Body of pancreas (tissue), 4 donors: ENCODE measurements at regions not wholly inside any gene's neighbourhood (a gene's known extent, or its start where the extent isn't known, plus 50 kb on each side); places are given as distances from the start of the nearest gene placed in this dataset.

Experiments used
- POLR2A ChIP-seq, 3 donors: fragments of 450-650 bp; IDR thresholded peaks; one replicate each; pipeline ENCODE4 v1.6.1; 2016; ENCODE audit warnings: antibody characterized with exemption in 3 of 3, mild to moderate bottlenecking in 2 of 3
- TF ChIP-seq, protein P1 (sequence below), 7 experiments: fragments of 450-650 bp in 4 of 7; fragments of 200-600 bp in 3 of 7; sonication (generic) in 3 of 7; IDR thresholded peaks; one replicate each; pipeline ENCODE4 v1.5.1; 2016 to 2019; ENCODE audit warnings: antibody characterized with exemption in 7 of 7

DNA sequence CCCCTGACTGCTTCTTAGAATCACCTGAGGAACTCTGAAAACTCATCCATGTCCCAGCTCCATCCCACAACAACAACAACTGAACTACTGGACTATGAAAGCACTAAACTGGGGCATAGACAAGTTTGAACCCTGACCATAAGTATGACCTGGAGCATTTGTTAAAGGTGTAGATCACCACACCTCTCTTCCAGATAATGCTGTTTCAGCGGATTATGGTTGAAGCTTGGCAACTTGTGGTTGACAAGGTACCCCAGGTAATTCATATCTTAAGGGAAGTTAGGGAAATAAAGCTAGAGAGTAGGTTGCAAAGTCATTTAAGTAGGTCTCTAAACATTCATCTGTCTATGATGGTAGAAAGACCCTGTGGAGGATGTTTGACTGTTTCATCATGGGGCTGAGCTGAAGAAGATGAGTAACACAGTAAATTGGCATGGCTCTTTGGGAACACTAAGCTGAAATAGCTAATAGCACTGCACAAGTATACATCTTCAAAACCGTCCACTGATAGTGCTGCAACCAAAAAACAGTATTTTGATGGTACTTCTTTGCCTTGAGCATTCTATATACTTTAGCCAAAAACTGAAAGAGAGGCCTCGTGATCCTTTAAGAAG, 80.2 kb downstream of the TMEM174 start:
- TF ChIP-seq, protein P1, sequence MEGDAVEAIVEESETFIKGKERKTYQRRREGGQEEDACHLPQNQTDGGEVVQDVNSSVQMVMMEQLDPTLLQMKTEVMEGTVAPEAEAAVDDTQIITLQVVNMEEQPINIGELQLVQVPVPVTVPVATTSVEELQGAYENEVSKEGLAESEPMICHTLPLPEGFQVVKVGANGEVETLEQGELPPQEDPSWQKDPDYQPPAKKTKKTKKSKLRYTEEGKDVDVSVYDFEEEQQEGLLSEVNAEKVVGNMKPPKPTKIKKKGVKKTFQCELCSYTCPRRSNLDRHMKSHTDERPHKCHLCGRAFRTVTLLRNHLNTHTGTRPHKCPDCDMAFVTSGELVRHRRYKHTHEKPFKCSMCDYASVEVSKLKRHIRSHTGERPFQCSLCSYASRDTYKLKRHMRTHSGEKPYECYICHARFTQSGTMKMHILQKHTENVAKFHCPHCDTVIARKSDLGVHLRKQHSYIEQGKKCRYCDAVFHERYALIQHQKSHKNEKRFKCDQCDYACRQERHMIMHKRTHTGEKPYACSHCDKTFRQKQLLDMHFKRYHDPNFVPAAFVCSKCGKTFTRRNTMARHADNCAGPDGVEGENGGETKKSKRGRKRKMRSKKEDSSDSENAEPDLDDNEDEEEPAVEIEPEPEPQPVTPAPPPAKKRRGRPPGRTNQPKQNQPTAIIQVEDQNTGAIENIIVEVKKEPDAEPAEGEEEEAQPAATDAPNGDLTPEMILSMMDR (IDR thresholded peaks at IDR 0.05) = no peak
- TF ChIP-seq POLR2A (IDR thresholded peaks at IDR 0.05) = no peak
